ENCODE measurements at regions not wholly inside any gene's neighbourhood (a gene's known extent, or its start where the extent isn't known, plus 50 kb on each side); places are given as distances from the start of the nearest gene placed in this dataset.
"Not testable (repeated sequence)": the region's sequence is repeated elsewhere in the genome, so short reads cannot be mapped to it uniquely, and the experiment has no call there.

DNA sequence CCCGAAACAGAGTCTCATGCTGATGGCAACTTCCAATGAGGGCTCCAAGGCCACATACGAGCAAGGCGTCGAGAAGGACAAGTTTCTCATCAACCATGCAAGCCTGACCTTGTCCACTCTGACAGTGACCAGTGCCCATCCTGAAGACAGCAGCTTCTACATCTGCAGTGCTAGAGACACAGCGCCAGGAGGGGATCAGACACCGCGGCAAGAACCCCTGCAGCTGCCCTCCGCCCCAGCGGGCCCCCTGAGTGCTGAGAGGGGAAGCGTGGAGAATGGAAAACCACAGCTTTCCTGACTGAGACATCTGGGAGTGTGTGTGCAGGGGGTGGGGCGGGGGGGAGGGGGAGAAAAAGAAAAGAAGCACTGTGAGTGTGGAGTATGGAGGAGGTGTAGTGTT, 122.0 kb upstream of the PRSS1 start:
- TF ChIP-seq, protein P1, sequence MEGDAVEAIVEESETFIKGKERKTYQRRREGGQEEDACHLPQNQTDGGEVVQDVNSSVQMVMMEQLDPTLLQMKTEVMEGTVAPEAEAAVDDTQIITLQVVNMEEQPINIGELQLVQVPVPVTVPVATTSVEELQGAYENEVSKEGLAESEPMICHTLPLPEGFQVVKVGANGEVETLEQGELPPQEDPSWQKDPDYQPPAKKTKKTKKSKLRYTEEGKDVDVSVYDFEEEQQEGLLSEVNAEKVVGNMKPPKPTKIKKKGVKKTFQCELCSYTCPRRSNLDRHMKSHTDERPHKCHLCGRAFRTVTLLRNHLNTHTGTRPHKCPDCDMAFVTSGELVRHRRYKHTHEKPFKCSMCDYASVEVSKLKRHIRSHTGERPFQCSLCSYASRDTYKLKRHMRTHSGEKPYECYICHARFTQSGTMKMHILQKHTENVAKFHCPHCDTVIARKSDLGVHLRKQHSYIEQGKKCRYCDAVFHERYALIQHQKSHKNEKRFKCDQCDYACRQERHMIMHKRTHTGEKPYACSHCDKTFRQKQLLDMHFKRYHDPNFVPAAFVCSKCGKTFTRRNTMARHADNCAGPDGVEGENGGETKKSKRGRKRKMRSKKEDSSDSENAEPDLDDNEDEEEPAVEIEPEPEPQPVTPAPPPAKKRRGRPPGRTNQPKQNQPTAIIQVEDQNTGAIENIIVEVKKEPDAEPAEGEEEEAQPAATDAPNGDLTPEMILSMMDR (IDR thresholded peaks at IDR 0.05), result not testable (repeated sequence)
- not testable (repeated sequence) for TF ChIP-seq POLR2A (IDR thresholded peaks at IDR 0.05)
